Heart left ventricle (tissue), 16 donors: ENCODE measurements at regions not wholly inside any gene's neighbourhood (a gene's known extent, or its start where the extent isn't known, plus 50 kb on each side); places are given as distances from the start of the nearest gene placed in this dataset.
"Not testable (repeated sequence)": the region's sequence is repeated elsewhere in the genome, so short reads cannot be mapped to it uniquely, and the experiment has no call there.

ENCODE experiments used
- ATAC-seq, 4 donors: fragments of 200-7000 bp; cut with Tn5 transposase; one replicate each; pipeline ENCODE4 v1.9.1; 2020 to 2022; ENCODE audit warnings: moderate library complexity in 4 of 4, mild to moderate bottlenecking in 3 of 4, moderate number of reproducible peaks in 1 of 4
- DNase-seq, 5 donors: peaks; one replicate each; pipeline ENCODE4 v3.0.0-alpha.2; 2020
- H3K27ac ChIP-seq, 12 donors: fragments of 200-600 bp; sonication (generic) in 4 of 12; one replicate each; pipeline versions ENCODE4 v1.5.0 to v1.8.0; 2016 to 2022; ENCODE audit warnings: mild to moderate bottlenecking in 2 of 12
- H3K27me3 ChIP-seq, 9 donors: fragments of 200-600 bp; sonication (generic) in 2 of 9; one replicate each; pipeline versions ENCODE4 v1.5.1 to v1.8.0; 2016 to 2022; ENCODE audit warnings: mild to moderate bottlenecking in 3 of 9
- H3K36me3 ChIP-seq, 9 donors: fragments of 200-600 bp; sonication (generic) in 2 of 9; one replicate each; pipeline versions ENCODE4 v1.5.0 to v1.8.0; 2018 to 2022; ENCODE audit warnings: mild to moderate bottlenecking in 2 of 9
- H3K4me1 ChIP-seq, 12 donors: fragments of 200-600 bp; sonication (generic) in 4 of 12; one replicate each; pipeline versions ENCODE4 v1.5.0 to v1.8.0; 2016 to 2022; ENCODE audit warnings: mild to moderate bottlenecking in 3 of 12
- H3K4me3 ChIP-seq, 12 donors: fragments of 200-600 bp; sonication (generic) in 4 of 12; one replicate each; pipeline versions ENCODE4 v1.5.0 to v1.8.0; 2017 to 2022; ENCODE audit warnings: mild to moderate bottlenecking in 9 of 12, moderate library complexity in 4 of 12
- H3K9me3 ChIP-seq, 12 donors: fragments of 200-600 bp; sonication (generic) in 4 of 12; one replicate each; pipeline versions ENCODE4 v1.5.0 to v1.8.0; 2016 to 2022; ENCODE audit warnings: mild to moderate bottlenecking in 1 of 12
- POLR2A ChIP-seq, 2 donors: fragments of 450-650 bp; IDR thresholded peaks; one replicate each; pipeline ENCODE4 v1.6.1; 2017; ENCODE audit warnings: antibody characterized with exemption in 2 of 2, mild to moderate bottlenecking in 2 of 2, moderate library complexity in 2 of 2
- WGBS, 4 donors: extraction: QIAGEN DNeasy Blood & Tissue Kit in 2 of 4; methylation state at CpG; one replicate each; pipeline versions ENCODE4 v1.1.5 to v1.1.7; 2013 to 2018; 5-methylcytosine and 5-hydroxymethylcytosine counted together
- intact Hi-C, 10 donors: fragments of 100-400 bp; cut with DNase I; formaldehyde crosslinking; loops; one replicate each; pipeline versions ENCODE4 v1.11.1 to v1.14.2; 2022
- TF ChIP-seq, protein P1 (sequence below), 12 donors: fragments of 200-600 bp; sonication (generic) in 4 of 12; IDR thresholded peaks; one replicate each; pipeline versions ENCODE4 v1.5.0 to v1.8.0; 2018 to 2022; ENCODE audit warnings: antibody characterized with exemption in 12 of 12, mild to moderate bottlenecking in 5 of 12
- donor health status: ischemic (EF 13 %, LVEDD 7.1; RV severe dilation, severe dysfunction).
- donor health status: healthy with polysubstance abuse.
- donor health status: DM: no; HTN: yes; CAD: no.
- donor health status: DM: no; HTN: no; CAD: no.
- donor health status: ischemic (EF 25% LVEDD 6.9; RV normal size, moderate dysfunction).
- donor health status: ischemic (EF 25% LVEDD 5.7; RV mildly dilated, moderate dysfunction).
- donor health status: healthy.
- donor health status: DM: yes; HTN: yes; CAD: no.
- donor health status: ischemic (EF 35%, LVEDD 5.7; RV mildly dilated, moderate dysfunction).
- donor health status: nonischemic (EF 11% LVEDD 7.7; RV severe dilation, severe dysfunction).
- donor health status: DM: yes; HTN: yes; CAD: no.
- donor health status: PGD.
- donor health status: ischemic (EF 29% LVEDD 5.4; RV normal size, mild dysfunction).
- donor health status: nonischemic (EF 23%, LVEDD 6.1; RV moderate dilation, normal function).

GRCh38 chr3:191680989-191681597, 220.1 kb downstream of the PYDC2 start:
- no peaks in the 10 kb centered on the region for H3K36me3 ChIP-seq
- H3K4me1 ChIP-seq, result no peaks in the 10 kb centered on the region
- no peaks in the 10 kb centered on the region for H3K27me3 ChIP-seq
- TF ChIP-seq, protein P1, sequence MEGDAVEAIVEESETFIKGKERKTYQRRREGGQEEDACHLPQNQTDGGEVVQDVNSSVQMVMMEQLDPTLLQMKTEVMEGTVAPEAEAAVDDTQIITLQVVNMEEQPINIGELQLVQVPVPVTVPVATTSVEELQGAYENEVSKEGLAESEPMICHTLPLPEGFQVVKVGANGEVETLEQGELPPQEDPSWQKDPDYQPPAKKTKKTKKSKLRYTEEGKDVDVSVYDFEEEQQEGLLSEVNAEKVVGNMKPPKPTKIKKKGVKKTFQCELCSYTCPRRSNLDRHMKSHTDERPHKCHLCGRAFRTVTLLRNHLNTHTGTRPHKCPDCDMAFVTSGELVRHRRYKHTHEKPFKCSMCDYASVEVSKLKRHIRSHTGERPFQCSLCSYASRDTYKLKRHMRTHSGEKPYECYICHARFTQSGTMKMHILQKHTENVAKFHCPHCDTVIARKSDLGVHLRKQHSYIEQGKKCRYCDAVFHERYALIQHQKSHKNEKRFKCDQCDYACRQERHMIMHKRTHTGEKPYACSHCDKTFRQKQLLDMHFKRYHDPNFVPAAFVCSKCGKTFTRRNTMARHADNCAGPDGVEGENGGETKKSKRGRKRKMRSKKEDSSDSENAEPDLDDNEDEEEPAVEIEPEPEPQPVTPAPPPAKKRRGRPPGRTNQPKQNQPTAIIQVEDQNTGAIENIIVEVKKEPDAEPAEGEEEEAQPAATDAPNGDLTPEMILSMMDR (IDR thresholded peaks at IDR 0.05), result no peak
- TF ChIP-seq POLR2A (IDR thresholded peaks at IDR 0.05), result no peak
- intact Hi-C loops, result no loop called here
- H3K9me3 ChIP-seq, result no peaks in the 10 kb centered on the region
- whole genome bisulfite sequencing, 4 donors, result 35 to 45% (median 40%) methylated on average over 3 of the region's 3 CpGs
- no peak overlapping the region for H3K27ac ChIP-seq
- DNase-seq (no peak), ATAC-seq (no peak)
- no peak overlapping the region for H3K4me3 ChIP-seq

DNA sequence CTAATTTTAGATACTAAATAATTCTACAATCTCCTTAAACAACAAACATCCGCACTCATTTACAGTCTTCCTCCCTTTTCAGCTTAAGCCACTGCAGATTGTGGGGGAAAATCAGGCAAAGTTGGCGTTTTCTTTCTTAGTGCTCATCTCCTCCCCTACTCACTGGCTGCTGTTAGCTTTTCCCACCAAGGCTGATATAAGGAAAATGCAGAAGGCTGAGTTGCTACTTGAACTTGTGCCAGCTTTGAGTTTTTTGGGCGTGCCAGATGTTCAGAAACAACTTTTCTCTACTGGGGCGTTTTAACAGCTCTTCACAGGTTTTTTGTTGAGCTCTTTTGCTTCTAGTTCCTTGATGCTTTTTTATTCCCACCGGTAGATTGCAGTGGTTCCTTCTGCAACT, 222.0 kb downstream of the PYDC2 start:
- WGBS, 4 donors, result 65 to 76% (median 69%) methylated on average over 5 of the region's 5 CpGs

DNA sequence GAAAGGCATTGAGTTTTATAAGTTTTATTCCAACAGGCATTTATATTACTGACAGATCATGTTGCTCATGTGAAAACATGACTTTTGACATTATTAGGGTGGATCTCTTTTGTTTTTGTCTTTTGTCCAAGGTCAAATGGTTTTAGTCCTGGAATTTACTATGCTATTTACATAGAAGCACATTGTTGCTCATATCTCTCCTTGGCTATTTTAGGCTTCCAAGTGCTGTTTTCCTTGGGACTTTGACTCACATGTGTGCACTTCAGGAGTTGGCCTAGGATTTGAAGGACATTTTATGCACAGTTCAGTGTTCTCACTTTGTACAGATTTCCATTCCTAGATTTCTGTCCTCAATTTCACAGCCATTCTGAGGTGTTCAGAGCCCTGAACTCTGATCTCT, 225.7 kb downstream of the PYDC2 start:
- Histone ChIP-seq H3K4me3 (no peak overlapping the region), H3K27me3 (no peaks in the 10 kb centered on the region), H3K9me3 (no peaks in the 10 kb centered on the region), H3K36me3 (no peaks in the 10 kb centered on the region), H3K27ac (peak overlapping the region in 1 of 12 donors; percentile 2), H3K4me1 (peaks cover 0 to 6% (median 0%) of the 10 kb centered on the region in 12 donors)
- ATAC-seq (peak in 2 of 4 donors; percentile 50 to 78), DNase-seq (no peak)
- intact Hi-C loops, result no loop called here
- TF ChIP-seq, protein P1 (IDR thresholded peaks at IDR 0.05), result no peak
- TF ChIP-seq POLR2A (IDR thresholded peaks at IDR 0.05), result no peak

More for the DNA sequence above, 222.0 kb downstream of the PYDC2 start:
- no peak for ATAC-seq
- TF ChIP-seq POLR2A (IDR thresholded peaks at IDR 0.05), result no peak
- TF ChIP-seq, protein P1 (IDR thresholded peaks at IDR 0.05), result no peak
- intact Hi-C loops, result no loop called here
- Histone ChIP-seq H3K9me3 (no peaks in the 10 kb centered on the region), H3K4me1 (peaks cover 0 to 6% (median 0%) of the 10 kb centered on the region in 12 donors), H3K4me3 (no peak overlapping the region), H3K36me3 (no peaks in the 10 kb centered on the region), H3K27me3 (no peaks in the 10 kb centered on the region), H3K27ac (no peak overlapping the region)
- DNase-seq, result no peak

DNA sequence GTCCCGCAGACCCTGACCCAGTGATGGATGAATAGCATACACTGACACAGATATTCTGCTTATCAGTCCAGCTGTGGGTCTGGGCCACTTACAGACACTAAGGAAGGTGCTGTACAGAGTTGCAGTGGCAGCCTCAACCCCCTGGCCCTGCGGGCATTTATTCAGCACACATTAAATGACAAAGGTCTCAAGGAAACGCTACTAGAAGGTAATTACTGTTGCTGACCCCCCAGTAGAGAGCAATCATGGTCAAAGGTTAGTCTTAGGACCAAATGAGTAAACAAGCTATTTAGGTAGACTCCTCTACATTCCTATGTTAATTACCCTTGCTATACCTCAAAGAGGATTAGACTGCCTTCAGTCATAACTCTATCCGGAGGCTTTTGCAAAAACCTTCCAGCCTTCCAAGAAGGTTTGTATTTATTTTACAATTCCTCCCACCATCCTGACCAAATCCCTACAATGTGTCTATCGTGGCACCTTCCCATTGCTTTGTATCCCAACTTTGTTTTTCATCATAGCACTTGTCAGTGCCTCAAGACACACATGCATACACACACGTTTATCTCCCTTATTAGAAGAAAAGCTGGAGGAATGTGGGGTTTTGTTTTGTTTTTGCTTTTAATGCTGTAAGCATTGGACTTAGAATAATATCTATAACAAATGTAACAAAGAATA, 227.9 kb downstream of the PYDC2 start:
- no peak for DNase-seq
- H3K9me3 ChIP-seq, result no peaks in the 10 kb centered on the region
- H3K4me3 ChIP-seq, result no peak overlapping the region
- no peak overlapping the region for H3K27ac ChIP-seq
- ATAC-seq, result no peak
- H3K36me3 ChIP-seq, result no peaks in the 10 kb centered on the region
- intact Hi-C loops, result no loop called here
- TF ChIP-seq, protein P1 (IDR thresholded peaks at IDR 0.05), result no peak
- no peak for TF ChIP-seq POLR2A (IDR thresholded peaks at IDR 0.05)
- H3K4me1 ChIP-seq, result peaks cover 0 to 6% (median 0%) of the 10 kb centered on the region in 12 donors
- WGBS, 4 donors, result 66 to 74% (median 73%) methylated on average over 6 of the region's 6 CpGs
- no peaks in the 10 kb centered on the region for H3K27me3 ChIP-seq

DNA sequence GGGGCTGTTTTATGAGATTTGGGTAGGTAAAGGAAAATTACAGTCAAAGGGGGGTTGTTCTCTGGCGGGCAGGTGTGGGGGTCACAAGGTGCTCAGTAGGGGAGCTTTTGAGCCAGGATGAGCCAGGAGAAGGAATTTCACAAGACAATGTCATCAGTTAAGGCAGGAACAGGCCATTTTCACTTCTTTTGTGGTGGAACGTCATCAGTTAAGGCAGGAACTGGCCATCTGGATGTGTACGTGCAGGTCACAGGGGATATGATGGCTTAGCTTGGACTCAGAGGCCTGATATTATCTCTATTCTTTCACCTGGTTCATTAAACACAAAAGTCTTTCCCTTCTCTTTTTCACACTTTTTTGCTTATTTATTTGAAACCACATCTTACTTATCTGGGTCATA, 230.2 kb downstream of the PYDC2 start:
- DNase-seq, intact Hi-C loops, ATAC-seq, H3K27ac ChIP-seq, H3K4me1 ChIP-seq, H3K9me3 ChIP-seq, H3K27me3 ChIP-seq, H3K36me3 ChIP-seq, H3K4me3 ChIP-seq: not testable (repeated sequence)
- 60 to 81% (median 73%) methylated on average over 3 of the region's 3 CpGs for WGBS, 4 donors
